ENCODE measurements at regions not wholly inside any gene's neighbourhood (a gene's known extent, or its start where the extent isn't known, plus 50 kb on each side); places are given as distances from the start of the nearest gene placed in this dataset.

DNA sequence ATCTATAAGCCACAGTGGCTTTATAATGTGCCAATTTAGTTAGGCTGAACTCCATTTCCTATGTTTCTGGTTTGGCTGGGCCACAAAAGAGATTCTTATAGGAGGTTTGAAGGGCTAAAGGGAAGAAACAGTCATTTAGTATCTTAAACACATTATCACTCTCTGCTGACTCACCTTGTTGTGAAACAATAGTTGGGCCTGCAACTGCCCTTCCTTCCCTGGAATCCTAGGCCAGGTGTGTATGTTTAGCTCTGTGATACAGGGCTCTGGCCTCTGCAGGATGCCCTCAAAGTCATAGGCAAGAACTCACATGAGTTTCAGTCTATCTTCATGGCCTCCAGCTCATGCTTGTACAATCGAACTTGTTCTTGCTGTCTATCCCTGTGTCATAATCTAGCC, 400.0 kb upstream of the CELF4 start:
- FAIRE-seq, result no peak
- DNase-seq (ENCODE audit: low spot score), result no peak

DNA sequence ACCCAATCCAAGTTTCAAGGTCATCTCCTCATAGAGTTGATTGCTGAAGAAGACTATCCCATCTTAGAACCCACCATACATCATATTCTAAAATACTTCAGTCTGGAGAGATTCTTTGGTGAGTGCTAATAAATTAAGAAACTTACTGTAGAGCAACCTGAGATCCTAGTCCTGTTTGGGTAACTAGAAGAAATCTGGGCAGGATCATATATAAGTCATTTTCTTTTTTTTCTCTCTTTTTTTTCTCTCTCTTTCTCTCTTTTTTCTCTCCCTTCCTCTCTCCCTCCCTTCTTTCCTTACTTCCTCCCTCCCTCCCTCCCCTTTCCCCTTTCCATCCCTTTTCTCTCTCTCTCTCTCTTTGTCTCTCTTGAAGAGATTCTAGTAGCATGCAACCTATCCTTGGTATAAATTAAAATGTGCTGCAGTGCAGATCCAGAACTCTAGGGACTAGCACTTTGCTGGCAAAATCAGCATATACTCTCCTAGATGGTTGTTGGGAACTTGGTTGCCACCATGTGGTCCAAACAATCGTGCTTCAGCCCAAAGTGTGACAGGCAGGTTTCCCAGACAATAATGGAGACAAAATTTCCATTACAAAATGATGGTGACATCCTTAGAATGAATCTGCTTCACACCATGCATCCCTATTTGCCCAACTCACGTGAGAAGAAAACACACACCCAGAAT, 399.4 kb upstream of the CELF4 start:
- no peak for FAIRE-seq
- no peak for DNase-seq (ENCODE audit: low spot score)

- DNase-seq (ENCODE audit: low spot score) (no peak), FAIRE-seq (no peak)
Measured at GRCh38 chr18:37963837-37964236, 398.2 kb upstream of the CELF4 start.

DNA sequence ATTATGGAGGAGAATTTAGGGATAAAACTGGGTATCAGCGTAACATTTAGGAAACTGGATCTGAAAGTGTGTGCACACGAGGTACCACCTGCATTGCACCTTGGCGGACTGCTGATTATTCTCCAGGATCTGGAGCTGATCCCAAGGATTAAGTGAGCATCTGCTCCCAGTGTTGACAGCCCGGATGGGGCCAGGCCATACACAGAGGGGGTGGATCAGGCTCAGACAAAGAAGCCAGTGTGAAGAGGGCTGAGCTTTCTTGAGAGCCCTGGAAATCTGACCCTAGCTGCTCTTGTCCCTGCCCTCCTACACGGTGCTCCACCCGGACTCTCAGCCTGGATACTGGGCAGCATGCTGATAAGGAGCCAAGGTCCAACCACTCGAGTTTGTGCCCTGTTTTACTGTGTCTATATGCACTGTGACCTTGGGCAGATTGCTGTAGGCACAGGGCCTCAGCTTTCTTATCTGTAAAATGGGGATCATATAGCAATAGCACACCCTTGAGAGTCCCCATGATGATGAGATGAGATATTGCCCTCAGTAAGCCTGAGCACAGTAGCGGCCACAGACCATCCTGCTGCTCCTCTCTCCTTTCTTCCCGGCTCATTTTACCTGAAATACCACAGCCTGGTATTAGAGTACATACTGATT, 396.8 kb upstream of the CELF4 start:
- no peak for DNase-seq (ENCODE audit: low spot score)
- no peak for FAIRE-seq

DNA sequence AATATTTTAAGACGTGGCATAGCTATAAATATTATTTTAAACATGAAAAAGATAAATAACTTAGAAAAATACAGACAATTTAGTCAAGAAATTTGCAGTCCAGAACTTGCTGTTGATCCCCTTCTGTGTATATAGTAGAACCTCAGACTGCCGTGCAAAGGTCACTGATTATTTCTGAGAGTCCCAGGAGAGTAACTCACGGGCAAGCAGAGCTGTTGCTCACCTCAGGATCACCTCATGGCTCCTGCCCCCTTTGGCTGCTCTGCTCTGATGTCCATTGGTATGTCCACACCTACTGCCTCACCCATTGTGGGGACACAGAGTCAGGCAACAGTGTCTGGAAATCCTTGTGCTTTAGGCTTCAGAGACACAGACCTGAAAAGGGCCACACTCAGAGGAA, 392.9 kb upstream of the CELF4 start:
- no peak for DNase-seq (ENCODE audit: low spot score)
- FAIRE-seq, result no peak

GRCh38 chr18:37956902-37957301, 391.3 kb upstream of the CELF4 start:
- DNase-seq (ENCODE audit: low spot score), result no peak
- no peak for FAIRE-seq

- DNase-seq (ENCODE audit: low spot score) (no peak), FAIRE-seq (no peak)
Measured at GRCh38 chr18:37956020-37956419, 390.4 kb upstream of the CELF4 start.

DNA sequence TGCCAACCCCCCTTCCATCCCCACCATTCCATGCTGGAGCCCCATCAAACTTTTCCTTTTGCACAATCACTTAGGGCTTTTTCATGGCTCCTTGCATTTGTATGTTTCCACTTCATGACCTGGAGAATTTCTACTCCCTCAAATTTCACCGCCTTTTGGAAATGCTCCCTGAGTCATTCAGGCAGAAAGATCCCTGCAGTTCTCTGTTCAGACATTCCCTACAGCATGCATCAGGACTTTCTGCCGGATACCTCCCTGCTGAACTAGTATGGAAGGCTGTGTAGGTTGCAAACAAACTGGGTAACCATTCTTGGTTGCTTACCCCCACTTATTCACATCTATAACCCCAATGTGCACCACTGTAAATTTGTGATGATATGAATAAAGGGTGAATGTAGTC, 389.6 kb upstream of the CELF4 start:
- FAIRE-seq (no peak), DNase-seq (ENCODE audit: low spot score) (no peak)

DNA sequence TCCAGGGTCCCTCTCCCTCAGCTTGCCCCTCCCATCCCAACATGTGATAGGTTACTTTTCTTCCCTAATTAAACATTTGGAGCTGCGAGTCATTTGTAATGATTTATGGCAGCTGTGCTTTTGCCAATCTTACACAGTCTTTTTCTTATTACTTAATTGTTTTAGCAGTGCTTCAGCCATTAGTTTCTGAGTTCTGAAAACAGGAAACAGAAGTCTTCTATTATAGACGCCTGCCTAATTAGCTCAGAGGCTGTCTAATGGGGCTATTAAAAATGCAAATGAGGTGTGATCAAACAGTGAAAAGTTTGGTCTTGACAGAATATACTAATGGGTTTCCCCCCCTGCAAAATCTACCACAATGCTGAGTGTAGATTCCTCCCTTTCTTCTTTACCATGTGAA, 388.3 kb upstream of the CELF4 start:
- FAIRE-seq (no peak), DNase-seq (ENCODE audit: low spot score) (no peak)

- DNase-seq (ENCODE audit: low spot score) (no peak), FAIRE-seq (no peak)
Measured at GRCh38 chr18:37948471-37948870, 382.9 kb upstream of the CELF4 start.

DNA sequence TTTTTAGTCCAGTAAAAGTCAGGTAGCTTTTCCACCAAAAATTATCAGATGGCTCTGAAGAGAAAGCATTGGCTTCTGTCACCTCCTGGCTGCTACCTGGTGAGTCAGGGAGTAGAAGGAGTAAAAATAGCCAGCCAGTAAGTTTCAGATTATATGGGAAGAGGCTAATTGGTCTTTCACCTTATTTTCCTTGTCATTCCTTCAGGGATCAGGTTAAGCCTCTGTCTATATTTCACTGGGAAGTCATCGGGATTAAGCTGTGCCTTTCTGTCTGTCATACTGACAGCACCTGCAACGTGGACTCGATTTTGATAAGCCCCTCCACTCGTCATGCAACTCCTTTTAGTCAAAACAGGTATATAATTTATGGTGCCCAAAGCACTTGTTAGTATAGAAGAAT, 380.7 kb upstream of the CELF4 start:
- DNase-seq (ENCODE audit: low spot score) (no peak), FAIRE-seq (no peak)

DNA sequence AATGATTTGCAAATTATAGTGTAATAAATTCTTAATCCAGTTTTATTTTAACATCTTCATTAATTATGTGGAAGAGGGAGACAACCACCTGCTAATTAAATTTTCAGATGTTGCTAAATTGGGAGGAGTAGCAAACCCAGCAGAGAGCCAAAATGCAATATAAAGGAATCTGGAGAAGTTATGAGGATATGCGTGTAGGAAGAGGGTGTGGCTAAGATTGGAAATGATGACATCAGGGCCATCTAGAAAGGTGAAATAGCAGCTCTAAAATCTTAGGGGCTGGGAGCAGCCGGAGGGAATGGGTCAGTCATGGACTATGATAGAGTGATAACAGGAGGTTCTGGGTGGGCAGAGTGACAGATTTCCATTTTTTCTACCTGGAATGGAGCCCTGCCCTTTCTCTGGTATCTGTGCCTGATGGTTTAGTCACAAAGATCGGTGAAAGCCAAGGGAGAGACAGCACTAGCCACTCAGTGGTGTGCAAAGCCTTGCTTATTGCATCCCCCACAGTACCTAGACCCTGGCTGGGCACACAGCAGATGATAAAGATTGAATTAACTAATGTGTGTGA, 379.2 kb upstream of the CELF4 start:
- DNase-seq (ENCODE audit: low spot score), result no peak
- no peak for FAIRE-seq

GRCh38 chr18:37937287-37937686, 371.7 kb upstream of the CELF4 start:
- FAIRE-seq (no peak), DNase-seq (ENCODE audit: low spot score) (no peak)

- FAIRE-seq (no peak), DNase-seq (ENCODE audit: low spot score) (no peak)
Measured at GRCh38 chr18:37935086-37935485, 369.5 kb upstream of the CELF4 start.

DNA sequence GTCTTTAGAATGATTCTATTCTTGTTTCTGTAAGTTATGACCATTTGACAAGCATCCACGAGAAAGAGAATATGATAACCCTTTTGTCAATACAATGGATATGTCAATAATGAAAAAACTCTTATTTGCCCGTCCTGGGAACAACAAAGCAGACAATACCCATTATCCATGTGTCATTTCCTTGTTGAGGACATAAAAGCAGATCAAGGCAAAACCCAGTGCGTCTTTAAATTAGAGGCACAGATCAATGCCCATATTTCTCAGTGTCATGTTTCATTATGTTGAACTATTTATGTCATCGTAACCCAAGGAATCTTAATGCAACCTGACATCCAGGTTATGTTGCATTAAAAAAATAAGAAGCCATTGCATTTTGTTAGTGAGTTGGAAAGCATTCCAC, 365.0 kb upstream of the CELF4 start:
- FAIRE-seq, result no peak

DNA sequence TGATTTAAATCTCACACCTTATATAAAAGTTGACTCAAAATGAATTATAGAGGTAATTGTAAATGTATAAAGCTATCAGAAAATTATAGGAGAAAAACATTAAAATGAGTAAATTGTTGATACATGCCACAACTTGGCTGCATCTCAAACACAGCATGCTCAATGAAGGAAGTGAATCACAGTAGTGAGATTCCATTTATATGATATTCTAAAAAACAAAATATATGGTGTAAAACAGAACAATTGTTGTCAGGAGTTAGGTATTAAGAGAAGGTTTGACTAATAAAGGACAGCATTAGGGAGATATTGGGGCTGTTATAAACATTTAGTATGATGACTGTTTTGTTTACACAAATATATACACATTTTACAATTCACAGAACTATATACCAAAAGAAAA, 356.6 kb upstream of the CELF4 start:
- no peak for DNase-seq (ENCODE audit: low spot score)
- FAIRE-seq, result no peak

More for the DNA sequence above, 365.0 kb upstream of the CELF4 start:
- no peak for DNase-seq (ENCODE audit: low spot score)

DNA sequence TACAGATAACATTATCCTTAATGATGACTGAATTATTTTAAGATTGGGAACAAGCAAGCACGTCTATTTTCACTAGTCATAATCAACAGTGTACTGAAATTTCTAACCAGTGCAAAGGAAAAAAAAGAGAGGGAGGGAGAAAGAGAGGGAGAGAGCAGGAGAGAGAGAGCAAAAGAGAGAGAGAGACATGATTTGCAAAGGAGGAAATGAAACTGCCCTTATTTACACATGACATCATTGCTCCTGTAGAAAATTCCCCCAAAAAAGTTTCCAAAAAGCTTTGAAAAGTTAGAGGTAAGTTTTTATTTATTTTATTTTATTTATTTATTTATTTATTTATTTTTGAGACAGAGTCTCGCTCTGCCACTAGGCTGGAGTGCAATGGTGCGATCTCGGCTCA, 355.3 kb upstream of the CELF4 start:
- DNase-seq (ENCODE audit: low spot score) (no peak), FAIRE-seq (no peak)

- no peak for FAIRE-seq
Measured at GRCh38 chr18:37913051-37913450, 347.5 kb upstream of the CELF4 start.

GRCh38 chr18:37902344-37902743, 336.7 kb upstream of the CELF4 start:
- DNase-seq (ENCODE audit: low spot score) (no peak), FAIRE-seq (no peak)

More at GRCh38 chr18:37913051-37913450, 347.5 kb upstream of the CELF4 start:
- DNase-seq (ENCODE audit: low spot score), result no peak

DNA sequence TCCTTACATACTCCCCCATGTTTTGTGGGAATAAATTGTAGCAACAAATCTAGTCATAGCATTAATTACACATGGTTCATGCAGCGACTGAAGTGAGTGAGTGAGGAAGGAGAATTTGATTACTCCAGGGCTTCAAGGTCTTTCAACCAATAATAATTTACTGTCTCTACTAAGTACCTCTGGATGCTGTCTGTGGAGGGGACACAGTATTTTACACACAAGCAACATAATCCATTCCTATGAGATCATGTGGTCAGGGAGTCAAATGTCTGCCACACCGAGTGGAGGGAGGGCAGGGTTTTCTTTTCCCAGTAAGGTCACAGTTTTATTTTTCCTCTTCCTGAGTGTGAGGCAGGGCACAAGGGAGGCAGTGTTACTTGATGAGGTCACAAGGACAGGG, 334.7 kb upstream of the CELF4 start:
- no peak for DNase-seq (ENCODE audit: low spot score)
- no peak for FAIRE-seq

GRCh38 chr18:37889963-37890362, 324.4 kb upstream of the CELF4 start:
- DNase-seq (ENCODE audit: low spot score) (no peak), FAIRE-seq (no peak)

- FAIRE-seq (no peak), DNase-seq (ENCODE audit: low spot score) (no peak)
Measured at GRCh38 chr18:37874721-37875120, 309.1 kb upstream of the CELF4 start.

DNA sequence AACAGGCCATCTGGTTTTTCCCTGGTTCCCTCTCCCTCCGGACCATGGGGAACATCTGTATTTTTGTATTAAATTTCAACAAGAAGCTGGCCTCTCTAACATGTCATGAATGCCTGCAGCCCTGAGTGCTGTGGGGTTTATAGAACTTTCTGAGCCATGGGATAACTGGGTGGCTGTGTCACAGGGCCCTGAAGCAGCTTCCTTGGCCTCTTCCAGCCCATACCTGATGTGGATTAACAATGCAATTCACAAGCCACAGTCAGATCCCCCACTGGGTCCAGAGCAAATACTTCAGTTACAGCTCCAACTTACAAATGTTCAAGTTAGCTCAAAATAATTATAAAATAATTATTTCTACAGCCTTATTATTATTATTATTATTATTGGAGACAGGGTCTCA, 307.8 kb upstream of the CELF4 start:
- DNase-seq (ENCODE audit: low spot score) (no peak), FAIRE-seq (no peak)
